Endothelial cell of umbilical vein (primary cell): ENCODE measurements at regions not wholly inside any gene's neighbourhood (a gene's known extent, or its start where the extent isn't known, plus 50 kb on each side); places are given as distances from the start of the nearest gene placed in this dataset.

Experiments
- BruUV-seq: library from RNA; stranded (reverse); fragments of 400-500 nt; replicated peaks from 2 replicates; lab custom pipeline; 2021; lab: Mats Ljungman, UMichigan
- CTCF ChIA-PET: fragments of 300-600, 350-600 bp; sonication (Branson Sonifier 250); formaldehyde crosslinking; loops from one replicate; lab custom pipeline; 2021; ENCODE audit warnings: antibody characterized with exemption, inconsistent platforms; lab: Charles Lee
- POLR2A ChIA-PET: fragments of 300-600, 350-600 bp; sonication (Branson Sonifier 250); formaldehyde crosslinking; loops from one replicate; lab custom pipeline; 2021; ENCODE audit warnings: antibody characterized with exemption, inconsistent platforms; lab: Charles Lee
- DNase-seq: peaks from one replicate; pipeline ENCODE4 v3.0.0-alpha.2; 2011; ENCODE audit warnings: low read depth, low spot score
- FAIRE-seq: peaks from 2 replicates; lab custom pipeline; 2011; peaks lifted over from hg19 to GRCh38; lab: Jason Lieb, UNC
- H2AFZ ChIP-seq: 2 replicates; pipeline ENCODE4 v1.6.0; 2012; ENCODE audit warnings: low read depth, low read length, control low read depth, inconsistent platforms
- H3K27ac ChIP-seq: 2 replicates; pipeline ENCODE4 v1.5.1; 2011; ENCODE audit warnings: low read depth, mild to moderate bottlenecking, control low read depth, low read length, moderate library complexity; ENCODE audit not compliant: insufficient read depth
- H3K27me3 ChIP-seq, 2 experiments: 2 replicates each; pipeline versions ENCODE4 v1.6.0 to v1.6.1; 2011; ENCODE audit warnings: low read length in 2 of 2, mixed read lengths in 1 of 2; ENCODE audit not compliant: control insufficient read depth in 2 of 2, insufficient read depth in 2 of 2
- H3K36me3 ChIP-seq, 2 experiments: 2 replicates in 1 of 2; 3 replicates in 1 of 2; pipeline ENCODE4 v1.5.1; 2011; ENCODE audit warnings: low read length in 2 of 2, mild to moderate bottlenecking in 1 of 2, moderate library complexity in 1 of 2; ENCODE audit not compliant: control insufficient read depth in 2 of 2, insufficient read depth in 2 of 2; ENCODE audit errors: extremely low read depth in 1 of 2
- H3K4me1 ChIP-seq: 3 replicates; pipeline ENCODE4 v1.5.1; 2011; ENCODE audit warnings: mild to moderate bottlenecking, low read length; ENCODE audit not compliant: control insufficient read depth, insufficient read depth; ENCODE audit errors: extremely low read depth
- H3K4me2 ChIP-seq: 2 replicates; pipeline ENCODE4 v1.6.1; 2011; ENCODE audit warnings: low read length, control low read depth, mixed read lengths; ENCODE audit not compliant: insufficient read depth
- H3K4me3 ChIP-seq, 3 experiments: fragments of 200-600 bp in 1 of 3; sonication (generic), shearing (Covaris generic) in 1 of 3; replicated peaks in 1 of 3; 2 replicates each; pipeline ENCODE4 v1.5.1; 2011 to 2016; ENCODE audit warnings: control low read depth in 3 of 3, low read length in 3 of 3, mild to moderate bottlenecking in 2 of 3, inconsistent platforms in 1 of 3, low read depth in 1 of 3, moderate library complexity in 1 of 3; ENCODE audit not compliant: insufficient read depth in 1 of 3
- H3K79me2 ChIP-seq: 2 replicates; pipeline ENCODE4 v1.6.0; 2012; ENCODE audit warnings: low read length, inconsistent platforms; ENCODE audit not compliant: control insufficient read depth, insufficient read depth
- H3K9ac ChIP-seq: replicated peaks from 2 replicates; pipeline ENCODE3; 2011; ENCODE audit warnings: low read length, control low read depth; ENCODE audit not compliant: insufficient read depth; ENCODE audit errors: extremely low read depth
- H3K9me1 ChIP-seq: replicated peaks from 3 replicates; pipeline ENCODE4 v1.6.0; 2011; ENCODE audit warnings: mild to moderate bottlenecking, low read length; ENCODE audit not compliant: control insufficient read depth, insufficient read depth; ENCODE audit errors: extremely low read depth
- H3K9me3 ChIP-seq: replicated peaks from 2 replicates; pipeline ENCODE4 v1.5.1; 2012; ENCODE audit warnings: low read length, inconsistent platforms; ENCODE audit not compliant: control insufficient read depth, insufficient read depth
- H4K20me1 ChIP-seq: replicated peaks from 2 replicates; pipeline ENCODE3; 2011; ENCODE audit warnings: mild to moderate bottlenecking, low read length; ENCODE audit not compliant: control insufficient read depth, insufficient read depth; ENCODE audit errors: extremely low read depth
- EZH2 ChIP-seq: IDR thresholded peaks from 2 replicates; pipeline ENCODE4 v1.6.1; 2012; ENCODE audit warnings: borderline replicate concordance, low read depth, mild to moderate bottlenecking, moderate library complexity, low read length, inconsistent platforms; ENCODE audit not compliant: severe bottlenecking
- FOS ChIP-seq: IDR thresholded peaks from 2 replicates; pipeline ENCODE4 v1.6.1; 2011; ENCODE audit warnings: mild to moderate bottlenecking, low read length, moderate library complexity, borderline replicate concordance; ENCODE audit not compliant: insufficient read depth
- GATA2 ChIP-seq: IDR thresholded peaks from 2 replicates; pipeline ENCODE4 v1.7.0; 2011; ENCODE audit warnings: low read depth, mild to moderate bottlenecking, moderate library complexity, mixed read lengths, low read length; ENCODE audit not compliant: insufficient read length, insufficient read depth
- JUN ChIP-seq: IDR thresholded peaks from 2 replicates; pipeline ENCODE4 v1.6.1; 2011; ENCODE audit warnings: borderline replicate concordance, low read depth; ENCODE audit not compliant: insufficient read length, insufficient read depth
- MYC ChIP-seq: IDR thresholded peaks from one replicate; pipeline ENCODE4 v1.6.1; 2011; ENCODE audit warnings: mild to moderate bottlenecking, low read depth, low read length
- POLR2A ChIP-seq: IDR thresholded peaks from 2 replicates; pipeline ENCODE4 v1.6.1; 2012; ENCODE audit warnings: low read depth, mild to moderate bottlenecking, control low read depth, low read length
- POLR2AphosphoS5 ChIP-seq: IDR thresholded peaks from 2 replicates; pipeline ENCODE4 v1.6.1; 2012; ENCODE audit warnings: low read depth, mild to moderate bottlenecking, control low read depth, low read length, moderate library complexity; ENCODE audit not compliant: insufficient read depth
- dilution Hi-C: fragments of 300-500 bp; cut with MboI; formaldehyde crosslinking; loops from one replicate; pipeline ENCODE4 v1.15.0; 2019; ENCODE audit warnings: low sequenced_read_pairs; ENCODE audit not compliant: extremely low pct_ligation_motif_present
- intact Hi-C: fragments of 100-400 bp; cut with micrococcal nuclease; formaldehyde crosslinking; loops from one replicate; pipeline ENCODE4 v1.10.0; 2022
- TF ChIP-seq, protein P1 (sequence below), 2 donors: IDR thresholded peaks; 1 replicate in 1 of 2; 2 replicates in 1 of 2; pipeline ENCODE4 v1.5.1; 2011; ENCODE audit warnings: low read length in 2 of 2, mild to moderate bottlenecking in 2 of 2, moderate library complexity in 2 of 2, control low read depth in 1 of 2, inconsistent platforms in 1 of 2, low read depth in 1 of 2; ENCODE audit not compliant: insufficient read depth in 1 of 2; ENCODE audit errors: extremely low read depth in 1 of 2
- TF ChIP-seq, protein P2 (sequence below): IDR thresholded peaks from 2 replicates; pipeline ENCODE4 v1.6.1; 2011; ENCODE audit not compliant: insufficient read depth, insufficient read length

DNA sequence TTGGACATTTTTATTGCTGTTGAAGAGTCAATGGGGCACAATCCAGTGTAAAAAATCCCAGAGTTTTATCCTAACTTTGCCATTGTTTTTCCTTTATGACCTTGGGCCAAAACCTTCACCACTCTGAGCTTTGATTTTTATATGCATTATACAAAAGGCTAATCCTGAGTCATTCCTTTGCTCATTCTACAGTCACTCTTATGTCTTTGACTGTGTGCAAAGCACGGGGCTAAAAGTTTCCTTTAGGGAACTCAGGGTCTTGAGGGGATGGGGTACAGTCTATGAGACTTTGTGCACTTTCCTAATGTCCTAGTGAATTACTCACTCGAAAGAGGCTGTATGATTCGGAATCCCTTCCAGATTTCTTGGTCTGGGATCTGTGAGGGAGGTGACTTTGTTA lies 543.2 kb upstream of the CAMK1G start:
- no TSS peak for BruUV-seq
- no peak overlapping the region for H2AFZ ChIP-seq
- H3K4me2 ChIP-seq: no peak overlapping the region
- no peaks in the 10 kb centered on the region for H3K9me3 ChIP-seq
- H3K27me3 ChIP-seq: peaks cover 27 to 49% of the 10 kb centered on the region in 2 experiments
- H3K27ac ChIP-seq: no peak overlapping the region
- no peaks in the 10 kb centered on the region for H3K9me1 ChIP-seq
- POLR2A ChIA-PET: no interaction called here
- H3K36me3 ChIP-seq: no peaks in the 10 kb centered on the region
- H3K9ac ChIP-seq: no peak overlapping the region
- H3K79me2 ChIP-seq: no peaks in the 10 kb centered on the region
- H3K4me1 ChIP-seq: peaks cover 7% of the 10 kb centered on the region
- CTCF ChIA-PET: no interaction called here
- intact Hi-C loops: no loop called here
- FAIRE-seq (no peak), DNase-seq (no peak)
- H4K20me1 ChIP-seq: no peaks in the 10 kb centered on the region
- dilution Hi-C loops: no loop called here
- H3K4me3 ChIP-seq: no peak overlapping the region
- TF ChIP-seq FOS: no peak
- no peak for TF ChIP-seq GATA2
- TF ChIP-seq, protein P1, sequence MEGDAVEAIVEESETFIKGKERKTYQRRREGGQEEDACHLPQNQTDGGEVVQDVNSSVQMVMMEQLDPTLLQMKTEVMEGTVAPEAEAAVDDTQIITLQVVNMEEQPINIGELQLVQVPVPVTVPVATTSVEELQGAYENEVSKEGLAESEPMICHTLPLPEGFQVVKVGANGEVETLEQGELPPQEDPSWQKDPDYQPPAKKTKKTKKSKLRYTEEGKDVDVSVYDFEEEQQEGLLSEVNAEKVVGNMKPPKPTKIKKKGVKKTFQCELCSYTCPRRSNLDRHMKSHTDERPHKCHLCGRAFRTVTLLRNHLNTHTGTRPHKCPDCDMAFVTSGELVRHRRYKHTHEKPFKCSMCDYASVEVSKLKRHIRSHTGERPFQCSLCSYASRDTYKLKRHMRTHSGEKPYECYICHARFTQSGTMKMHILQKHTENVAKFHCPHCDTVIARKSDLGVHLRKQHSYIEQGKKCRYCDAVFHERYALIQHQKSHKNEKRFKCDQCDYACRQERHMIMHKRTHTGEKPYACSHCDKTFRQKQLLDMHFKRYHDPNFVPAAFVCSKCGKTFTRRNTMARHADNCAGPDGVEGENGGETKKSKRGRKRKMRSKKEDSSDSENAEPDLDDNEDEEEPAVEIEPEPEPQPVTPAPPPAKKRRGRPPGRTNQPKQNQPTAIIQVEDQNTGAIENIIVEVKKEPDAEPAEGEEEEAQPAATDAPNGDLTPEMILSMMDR (IDR thresholded peaks at IDR 0.05; ENCODE audit: extremely low read depth in 1 of 2, insufficient read depth in 1 of 2, low read depth in 1 of 2, low read length in 2 of 2): no peak
- TF ChIP-seq MYC: no peak
- no peak for TF ChIP-seq JUN
- TF ChIP-seq POLR2AphosphoS5: no peak
- TF ChIP-seq, protein P2, sequence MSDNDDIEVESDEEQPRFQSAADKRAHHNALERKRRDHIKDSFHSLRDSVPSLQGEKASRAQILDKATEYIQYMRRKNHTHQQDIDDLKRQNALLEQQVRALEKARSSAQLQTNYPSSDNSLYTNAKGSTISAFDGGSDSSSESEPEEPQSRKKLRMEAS: no peak
- no peak for TF ChIP-seq EZH2
- TF ChIP-seq POLR2A: no peak
